Activated CD8-positive, alpha-beta T cell treated with anti-CD3 and anti-CD28 coated beads for 36 hours (primary cell): ENCODE measurements at regions not wholly inside any gene's neighbourhood (a gene's known extent, or its start where the extent isn't known, plus 50 kb on each side); places are given as distances from the start of the nearest gene placed in this dataset.

Experiments
- ATAC-seq: fragments of 200-7000 bp; cut with Tn5 transposase; one replicate; pipeline ENCODE4 v1.10.0; 2021; ENCODE audit warnings: mild to moderate bottlenecking, moderate library complexity
- CTCF ChIA-PET: fragments of 350-600 bp; sonication (Branson Sonifier 250); formaldehyde crosslinking; loops from one replicate; lab custom pipeline; 2021; ENCODE audit warnings: antibody characterized with exemption; lab: Charles Lee
- POLR2A ChIA-PET: fragments of 350-600 bp; sonication (Branson Sonifier 250); formaldehyde crosslinking; loops from one replicate; lab custom pipeline; 2021; ENCODE audit warnings: antibody characterized with exemption; lab: Charles Lee
- DNase-seq: peaks from one replicate; pipeline ENCODE4 v3.0.0-alpha.2; 2020
- H3K27ac Mint-ChIP-seq: one replicate; pipeline ENCODE4 v1.8.0; 2021; ENCODE audit warnings: mild to moderate bottlenecking, mixed read lengths
- H3K27me3 Mint-ChIP-seq: one replicate; pipeline ENCODE4 v1.8.0; 2021; ENCODE audit warnings: mixed read lengths
- H3K36me3 Mint-ChIP-seq: one replicate; pipeline ENCODE4 v1.8.0; 2021; ENCODE audit warnings: low read depth, mixed read lengths
- H3K4me1 Mint-ChIP-seq: one replicate; pipeline ENCODE4 v1.8.0; 2021; ENCODE audit warnings: low read depth, mixed read lengths
- H3K4me3 Mint-ChIP-seq: one replicate; pipeline ENCODE4 v1.8.0; 2021; ENCODE audit warnings: mild to moderate bottlenecking, moderate library complexity, mixed read lengths
- H3K9me3 Mint-ChIP-seq: one replicate; pipeline ENCODE4 v1.8.0; 2021; ENCODE audit warnings: mixed read lengths
- CTCF ChIP-seq: fragments of 200-600 bp; IDR thresholded peaks from one replicate; pipeline ENCODE4 v1.8.0; 2022; ENCODE audit warnings: antibody characterized with exemption, mild to moderate bottlenecking
- intact Hi-C: fragments of 100-400 bp; cut with micrococcal nuclease; formaldehyde crosslinking; loops from one replicate; pipeline ENCODE4 v1.10.0; 2022

- no peak for TF ChIP-seq CTCF
- Mint-ChIP-seq H3K36me3 (no peaks in the 10 kb centered on the region), H3K4me3 (no peak overlapping the region), H3K9me3 (peaks cover 12% of the 10 kb centered on the region), H3K27me3 (no peaks in the 10 kb centered on the region), H3K4me1 (no peaks in the 10 kb centered on the region), H3K27ac (no peak overlapping the region)
- DNase-seq (no peak), ATAC-seq (no peak)
- CTCF ChIA-PET: no interaction called here
- intact Hi-C loops: no loop called here
- POLR2A ChIA-PET: no interaction called here
These were observed 288.4 kb upstream of the RGS18 start for GRCh38 chr1:191869790-191870312.

- ATAC-seq: no peak
- Mint-ChIP-seq H3K27ac (no peak overlapping the region), H3K4me3 (no peak overlapping the region), H3K27me3 (no peaks in the 10 kb centered on the region), H3K9me3 (peaks cover 7% of the 10 kb centered on the region), H3K36me3 (no peaks in the 10 kb centered on the region), H3K4me1 (no peaks in the 10 kb centered on the region)
- ChIA-PET POLR2A (no interaction called here), CTCF (no interaction called here)
- DNase-seq: no peak
- no peak for TF ChIP-seq CTCF
- intact Hi-C loops: no loop called here
These were observed 287.8 kb upstream of the RGS18 start for GRCh38 chr1:191870490-191870889.

- no peak for ATAC-seq
- H3K4me1 Mint-ChIP-seq: no peaks in the 10 kb centered on the region
- intact Hi-C loops: no loop called here
These were observed 282.3 kb upstream of the RGS18 start for GRCh38 chr1:191875994-191876393.

GRCh38 chr1:191876631-191877030 lies 281.6 kb upstream of the RGS18 start:
- TF ChIP-seq CTCF: no peak
- ChIA-PET POLR2A (no interaction called here), CTCF (no interaction called here)
- Mint-ChIP-seq H3K9me3 (peaks cover 1% of the 10 kb centered on the region), H3K27ac (no peak overlapping the region), H3K4me3 (no peak overlapping the region), H3K4me1 (no peaks in the 10 kb centered on the region), H3K36me3 (no peaks in the 10 kb centered on the region), H3K27me3 (no peaks in the 10 kb centered on the region)
- intact Hi-C loops: no loop called here
- DNase-seq (no peak), ATAC-seq (no peak)

More at GRCh38 chr1:191875994-191876393, 282.3 kb upstream of the RGS18 start:
- Mint-ChIP-seq H3K27ac (no peak overlapping the region), H3K9me3 (peaks cover 1% of the 10 kb centered on the region), H3K36me3 (no peaks in the 10 kb centered on the region), H3K27me3 (no peaks in the 10 kb centered on the region), H3K4me3 (no peak overlapping the region)
- POLR2A ChIA-PET: no interaction called here
- no peak for TF ChIP-seq CTCF
- no peak for DNase-seq
- CTCF ChIA-PET: no interaction called here

GRCh38 chr1:191882870-191883269 lies 275.4 kb upstream of the RGS18 start:
- Mint-ChIP-seq H3K27me3 (no peaks in the 10 kb centered on the region), H3K9me3 (no peaks in the 10 kb centered on the region), H3K4me3 (no peak overlapping the region), H3K27ac (no peak overlapping the region), H3K4me1 (no peaks in the 10 kb centered on the region), H3K36me3 (no peaks in the 10 kb centered on the region)
- no peak for DNase-seq
- no peak for TF ChIP-seq CTCF
- ATAC-seq: no peak
- ChIA-PET CTCF (no interaction called here), POLR2A (no interaction called here)
- intact Hi-C loops: no loop called here
